HL-60 (cell line): ENCODE measurements at regions not wholly inside any gene's neighbourhood (a gene's known extent, or its start where the extent isn't known, plus 50 kb on each side); places are given as distances from the start of the nearest gene placed in this dataset.

Experiments used
- CTCF ChIP-seq: IDR thresholded peaks from one replicate; pipeline ENCODE4 v1.5.1; 2011; ENCODE audit warnings: low read length, control low read depth, inconsistent platforms; ENCODE audit not compliant: insufficient read depth
- POLR2AphosphoS5 ChIP-seq: IDR thresholded peaks from 2 replicates; pipeline ENCODE4 v1.6.1; 2012; ENCODE audit warnings: low read depth
- REST ChIP-seq: IDR thresholded peaks from 2 replicates; pipeline ENCODE4 v1.6.1; 2012; ENCODE audit warnings: low read depth; ENCODE audit not compliant: insufficient replicate concordance
- SPI1 ChIP-seq: IDR thresholded peaks from 2 replicates; pipeline ENCODE4 v1.6.1; 2012; ENCODE audit warnings: low read depth, mild to moderate bottlenecking, borderline replicate concordance

- TF ChIP-seq CTCF (no peak), POLR2AphosphoS5 (no peak), REST (no peak), SPI1 (no peak)
These were observed 324.9 kb downstream of the KCNRG start for GRCh38 chr13:50340146-50340545.
